ENCODE measurements at regions not wholly inside any gene's neighbourhood (a gene's known extent, or its start where the extent isn't known, plus 50 kb on each side); places are given as distances from the start of the nearest gene placed in this dataset.

DNA sequence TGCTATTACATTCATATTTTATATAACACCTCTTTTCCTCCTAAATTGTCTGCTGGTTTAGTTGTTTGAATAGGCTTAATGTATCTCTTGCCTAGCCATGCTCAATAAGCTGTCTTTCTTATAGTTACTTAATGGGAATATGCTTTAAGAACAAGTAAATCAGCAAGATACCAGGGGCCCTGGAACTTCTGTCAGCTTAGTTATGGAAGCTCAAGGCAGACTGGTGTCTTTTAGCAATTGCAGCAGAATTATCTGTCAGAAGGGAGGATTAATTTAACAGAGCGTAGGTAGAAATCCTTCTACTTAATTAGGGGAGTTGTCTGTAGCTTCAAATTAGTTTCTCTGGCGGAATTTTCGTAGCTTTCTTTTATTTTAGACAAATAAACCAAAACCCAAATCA is 94.9 kb downstream of the C11orf91 start:
- no peak for TF ChIP-seq CTCF (IDR thresholded peaks at IDR 0.05; ENCODE audit: low read depth, low read length)
- no peak for TF ChIP-seq POLR2A (IDR thresholded peaks at IDR 0.05; ENCODE audit: extremely low read depth, insufficient read length)
- TF ChIP-seq MYC (IDR thresholded peaks at IDR 0.05; ENCODE audit: low read depth, low read length) = no peak
- TF ChIP-seq MAX (IDR thresholded peaks at IDR 0.05; ENCODE audit: low read depth, low read length) = no peak

All from NB4 (cell line).